GM19043 (cell line): ENCODE measurements at regions not wholly inside any gene's neighbourhood (a gene's known extent, or its start where the extent isn't known, plus 50 kb on each side); places are given as distances from the start of the nearest gene placed in this dataset.
"Not testable (repeated sequence)": the region's sequence is repeated elsewhere in the genome, so short reads cannot be mapped to it uniquely, and the experiment has no call there.

Experiments
- ATAC-seq: cut with Tn5 transposase; IDR thresholded peaks from one replicate; pipeline ENCODE4 v1.9.1; 2021; ENCODE audit warnings: low read depth; ENCODE audit not compliant: unreplicated experiment

- no peak for ATAC-seq
These were observed 51.9 kb upstream of the TCERG1L start for GRCh38 chr10:131363416-131363815.

- ATAC-seq = no peak
These were observed 60.0 kb upstream of the TCERG1L start for GRCh38 chr10:131371571-131371970.

GRCh38 chr10:131381576-131381975 is 70.1 kb upstream of the TCERG1L start:
- ATAC-seq = no peak

GRCh38 chr10:131385161-131385872 is 73.8 kb upstream of the TCERG1L start:
- not testable (repeated sequence) for ATAC-seq

- no peak for ATAC-seq
These were observed 75.6 kb upstream of the TCERG1L start for GRCh38 chr10:131387018-131387529.

GRCh38 chr10:131391936-131392335 is 80.4 kb upstream of the TCERG1L start:
- ATAC-seq = no peak

- no peak for ATAC-seq
These were observed 84.9 kb upstream of the TCERG1L start for GRCh38 chr10:131396121-131397050.

- ATAC-seq = no peak
These were observed 86.6 kb upstream of the TCERG1L start for GRCh38 chr10:131398166-131398565.

- ATAC-seq = no peak
These were observed 88.5 kb upstream of the TCERG1L start for GRCh38 chr10:131399981-131400380.

GRCh38 chr10:131400513-131400912 is 89.0 kb upstream of the TCERG1L start:
- no peak for ATAC-seq

- ATAC-seq = no peak
These were observed 91.5 kb upstream of the TCERG1L start for GRCh38 chr10:131402771-131403650.

GRCh38 chr10:131403936-131404335 is 92.4 kb upstream of the TCERG1L start:
- ATAC-seq = no peak

- no peak for ATAC-seq
These were observed 93.4 kb upstream of the TCERG1L start for GRCh38 chr10:131404886-131405285.

- ATAC-seq = no peak
These were observed 95.3 kb upstream of the TCERG1L start for GRCh38 chr10:131406676-131407392.

GRCh38 chr10:131418681-131419080 is 107.2 kb upstream of the TCERG1L start:
- no peak for ATAC-seq

GRCh38 chr10:131419797-131420196 is 108.3 kb upstream of the TCERG1L start:
- ATAC-seq = no peak

GRCh38 chr10:131420867-131421266 is 109.3 kb upstream of the TCERG1L start:
- ATAC-seq = no peak

GRCh38 chr10:131421381-131421780 is 109.9 kb upstream of the TCERG1L start:
- ATAC-seq = no peak

- ATAC-seq = no peak
These were observed 111.2 kb upstream of the TCERG1L start for GRCh38 chr10:131422731-131423130.

GRCh38 chr10:131424053-131424452 is 112.5 kb upstream of the TCERG1L start:
- no peak for ATAC-seq
